K562 (cell line): ENCODE measurements at regions not wholly inside any gene's neighbourhood (a gene's known extent, or its start where the extent isn't known, plus 50 kb on each side); places are given as distances from the start of the nearest gene placed in this dataset.
A peak's percentile ranks its signal among the peaks of the same experiment; 100 is the strongest.

ENCODE experiments used
- ATAC-seq: fragments of 200-7000 bp; cut with Tn5 transposase; 3 replicates; pipeline ENCODE4 v1.9.1; 2020; ENCODE audit warnings: moderate library complexity
- BruUV-seq: library from RNA; stranded (reverse); fragments of 400-500 nt; replicated peaks from 2 replicates; lab custom pipeline; 2021; lab: Mats Ljungman, UMichigan
- CTCF ChIA-PET: fragments of 300-600 bp; formaldehyde crosslinking; extraction: SDS; loops from one replicate; lab custom pipeline; 2021; ENCODE audit warnings: low intra/inter-chr PET ratio; lab: Yijun Ruan, JAX
- POLR2A ChIA-PET: fragments of 300-600, 350-650 bp; sonication (Branson Sonifier 250); formaldehyde crosslinking; extraction: SDS; loops from one replicate; lab custom pipeline; 2021; ENCODE audit warnings: antibody characterized with exemption, inconsistent platforms; lab: Yijun Ruan, JAX
- DNase-seq, 4 experiments: peaks; one replicate each; pipeline versions ENCODE4 v3.0.0 to v3.0.0-alpha.2; 2011 to 2018; ENCODE audit warnings: low spot score in 3 of 4, mixed read lengths in 3 of 4; ENCODE audit errors: extremely low read depth in 1 of 4
- FAIRE-seq: peaks from 2 replicates; lab custom pipeline; 2011; peaks lifted over from hg19 to GRCh38; lab: Jason Lieb, UNC
- H2AFZ ChIP-seq: 2 replicates; pipeline ENCODE4 v1.6.0; 2011; ENCODE audit warnings: low read depth, low read length, control low read depth, inconsistent platforms
- H3K27ac ChIP-seq: fragments of 200-600 bp; 3 replicates; pipeline ENCODE4 v1.8.0; 2011; ENCODE audit warnings: low read depth, mild to moderate bottlenecking, control low read depth, inconsistent platforms, low read length, moderate library complexity, mixed read lengths; ENCODE audit errors: extremely low read depth
- H3K27me3 ChIP-seq, 2 experiments: fragments of 300-600 bp in 1 of 2; 2 replicates in 1 of 2; 3 replicates in 1 of 2; pipeline versions ENCODE4 v1.6.0 to v1.8.0; 2011; ENCODE audit warnings: inconsistent platforms in 2 of 2, low read length in 2 of 2, mild to moderate bottlenecking in 1 of 2, mixed read lengths in 1 of 2, moderate library complexity in 1 of 2; ENCODE audit not compliant: control insufficient read depth in 2 of 2, insufficient read depth in 2 of 2
- H3K36me3 ChIP-seq: fragments of 300-600 bp; 3 replicates; pipeline ENCODE4 v1.8.0; 2011; ENCODE audit warnings: mild to moderate bottlenecking, low read length, inconsistent platforms; ENCODE audit not compliant: control insufficient read depth, insufficient read depth
- H3K4me1 ChIP-seq, 2 experiments: fragments of 200-600 bp in 1 of 2; replicated peaks in 1 of 2; 2 replicates in 1 of 2; 3 replicates in 1 of 2; pipeline versions ENCODE4 v1.5.1 to v1.8.0; 2011; ENCODE audit warnings: inconsistent platforms in 2 of 2, low read length in 2 of 2, mild to moderate bottlenecking in 1 of 2, mixed read lengths in 1 of 2, moderate library complexity in 1 of 2; ENCODE audit not compliant: control insufficient read depth in 2 of 2, insufficient read depth in 2 of 2
- H3K4me2 ChIP-seq: 2 replicates; pipeline ENCODE4 v1.6.1; 2011; ENCODE audit warnings: low read length, control low read depth, inconsistent platforms, mixed read lengths; ENCODE audit not compliant: insufficient read depth
- H3K4me3 ChIP-seq: fragments of 200-600 bp; sonication (generic), shearing (Covaris generic); 2 replicates; pipeline ENCODE4 v1.5.1; 2016; ENCODE audit warnings: control low read depth, inconsistent platforms
- H3K79me2 ChIP-seq: fragments of 200-600 bp; 3 replicates; pipeline ENCODE4 v1.8.0; 2011; ENCODE audit warnings: low read length, inconsistent platforms; ENCODE audit not compliant: control insufficient read depth, insufficient read depth
- H3K9ac ChIP-seq, 2 experiments: 2 replicates each; pipeline versions ENCODE4 v1.6.0 to v1.6.1; 2011; ENCODE audit warnings: low read depth in 2 of 2, low read length in 2 of 2, control low read depth in 1 of 2, inconsistent platforms in 1 of 2, mild to moderate bottlenecking in 1 of 2, mixed read lengths in 1 of 2; ENCODE audit not compliant: insufficient read depth in 1 of 2
- H3K9me1 ChIP-seq: one replicate; pipeline ENCODE4 v1.6.0; 2011; ENCODE audit warnings: inconsistent platforms, mild to moderate bottlenecking, low read length, moderate library complexity; ENCODE audit not compliant: control insufficient read depth, insufficient read depth
- H3K9me3 ChIP-seq: replicated peaks from 2 replicates; pipeline ENCODE4 v1.5.1; 2011; ENCODE audit warnings: low read depth, low read length, inconsistent platforms; ENCODE audit not compliant: control insufficient read depth, insufficient read depth
- H4K20me1 ChIP-seq: replicated peaks from 2 replicates; pipeline ENCODE4 v1.6.1; 2011; ENCODE audit warnings: low read length, inconsistent platforms, mixed read lengths; ENCODE audit not compliant: control insufficient read depth, insufficient read depth
- CBX2 ChIP-seq: fragments of 200-600 bp; sonication (generic); IDR thresholded peaks from one replicate; pipeline ENCODE4 v1.6.1; 2012; ENCODE audit warnings: mild to moderate bottlenecking, low read length, inconsistent platforms; ENCODE audit not compliant: insufficient read depth, poor library complexity, severe bottlenecking
- CC2D1A ChIP-seq: fragments of 450-650 bp; IDR thresholded peaks from 2 replicates; pipeline ENCODE4 v1.6.1; 2017; ENCODE audit warnings: mild to moderate bottlenecking
- CREB3 ChIP-seq: fragments of 450-650 bp; conservative IDR thresholded peaks from 2 replicates; pipeline ENCODE4 v1.6.1; 2016; ENCODE audit warnings: missing genetic modification characterization, low read depth, mild to moderate bottlenecking, missing compliant biosample characterization, moderate library complexity
- ETS1 ChIP-seq: conservative IDR thresholded peaks from 2 replicates; pipeline ENCODE4 v1.6.1; 2011; ENCODE audit warnings: low read depth, mild to moderate bottlenecking, low read length; ENCODE audit not compliant: control insufficient read depth
- HOXB6 ChIP-seq: fragments of 250-450 bp; sonication (Bioruptor Pico); IDR thresholded peaks from 2 replicates; pipeline ENCODE4 v1.5.1; 2022; ENCODE audit warnings: mild to moderate bottlenecking, borderline replicate concordance
- KAT2B ChIP-seq: IDR thresholded peaks from one replicate; pipeline ENCODE4 v1.6.1; 2012; ENCODE audit warnings: low read depth, mild to moderate bottlenecking, control low read depth, inconsistent platforms, low read length, moderate library complexity
- NR2F6 ChIP-seq: fragments of 450-650 bp; formaldehyde crosslinking; IDR thresholded peaks from 2 replicates; pipeline ENCODE4 v1.4.0; 2020; ENCODE audit warnings: mild to moderate bottlenecking
- PREB ChIP-seq: sonication (generic); formaldehyde crosslinking; IDR thresholded peaks from 2 replicates; pipeline ENCODE4 v1.8.1; 2023; ENCODE audit warnings: mild to moderate bottlenecking, missing genetic modification reagents
- SP2 ChIP-seq: IDR thresholded peaks from 2 replicates; pipeline ENCODE4 v1.6.1; 2011; ENCODE audit warnings: mild to moderate bottlenecking, low read depth, low read length, moderate library complexity; ENCODE audit not compliant: poor library complexity, severe bottlenecking; ENCODE audit errors: extremely low read depth
- VEZF1 ChIP-seq: fragments of 200-800 bp; sonication (Bioruptor generic); IDR thresholded peaks from 2 replicates; pipeline ENCODE4 v1.6.1; 2017; ENCODE audit warnings: missing genetic modification characterization, missing compliant biosample characterization
- ZNF584 ChIP-seq: fragments of 200-800 bp; sonication (Bioruptor generic); IDR thresholded peaks from 2 replicates; pipeline ENCODE4 v1.6.1; 2016; ENCODE audit warnings: low read depth, mild to moderate bottlenecking, missing genetic modification characterization, missing compliant biosample characterization
- ZNF589 ChIP-seq: fragments of 200-800 bp; sonication (Bioruptor generic); IDR thresholded peaks from 2 replicates; pipeline ENCODE4 v1.6.1; 2016; ENCODE audit warnings: low read depth, missing genetic modification characterization, missing compliant biosample characterization
- ZNF696 ChIP-seq: fragments of 250-450 bp; sonication (Bioruptor Pico); conservative IDR thresholded peaks from 2 replicates; pipeline ENCODE4 v1.4.0; 2020; ENCODE audit warnings: mild to moderate bottlenecking, moderate library complexity
- ZNF740 ChIP-seq, 3 experiments: fragments of 200-800 bp in 1 of 3; sonication (Bioruptor generic) in 1 of 3; sonication (generic) in 1 of 3; formaldehyde crosslinking in 1 of 3; IDR thresholded peaks; 2 replicates each; pipeline versions ENCODE4 v1.6.1 to v1.8.0; 2016 to 2022; ENCODE audit warnings: mild to moderate bottlenecking in 2 of 3, missing compliant biosample characterization in 2 of 3, missing genetic modification characterization in 2 of 3, missing genetic modification reagents in 1 of 3
- WGBS: fragments of 100-300 bp; shearing (Covaris generic); methylation state at CpG from one replicate; pipeline ENCODE4 v1.1.6; 2016; ENCODE audit warnings: low coverage, mixed read lengths; ENCODE audit not compliant: insufficient coverage; ENCODE audit errors: missing lambda C conversion rate; 5-methylcytosine and 5-hydroxymethylcytosine counted together
- in situ Hi-C: fragments of 300-500 bp; cut with MboI; formaldehyde crosslinking; loops from 4 replicates; pipeline ENCODE4 v1.15.0; 2018; ENCODE audit warnings: inconsistent platforms, mixed read lengths
- intact Hi-C: fragments of 100-400 bp; cut with micrococcal nuclease; formaldehyde crosslinking; loops from 2 replicates; pipeline ENCODE4 v1.14.2; 2022

GRCh38 chr4:92090887-92091286, 212.9 kb upstream of the GRID2 start:
- ChIA-PET POLR2A (no interaction called here), CTCF (no interaction called here)
- in situ Hi-C loops: no loop called here
- H3K4me2 ChIP-seq: peak overlapping the region; percentile 49
- peak overlapping the region; percentile 60; the same call in 2 of the 3 replicates for H3K27ac ChIP-seq
- peak overlapping the region; percentile 50; the same call in 1 of the 2 replicates for H2AFZ ChIP-seq
- H3K9ac ChIP-seq: peak overlapping the region in 1 of 2 experiments; percentile 20; a peak in 1 of 4 replicates
- no peaks in the 10 kb centered on the region for H3K36me3 ChIP-seq
- ATAC-seq: no peak; the same call in 2 of the 3 replicates
- H3K4me1 ChIP-seq: no peaks in the 10 kb centered on the region
- no peaks in the 10 kb centered on the region for H3K9me1 ChIP-seq
- WGBS: 6% methylated on average over 7 of the region's 7 CpGs
- H4K20me1 ChIP-seq: no peaks in the 10 kb centered on the region
- BruUV-seq: no TSS peak
- no peak for FAIRE-seq
- no peaks in the 10 kb centered on the region for H3K27me3 ChIP-seq
- no peaks in the 10 kb centered on the region for H3K79me2 ChIP-seq
- peak overlapping the region; percentile 22; the same call in 1 of the 2 replicates for H3K4me3 ChIP-seq
- H3K9me3 ChIP-seq: no peaks in the 10 kb centered on the region
- no peak for DNase-seq
- intact Hi-C loops: no loop called here
- TF ChIP-seq PREB (CRISPR knock-in tag): no peak
- no peak for TF ChIP-seq HOXB6 (CRISPR knock-in tag)
- TF ChIP-seq ETS1: no peak
- no peak for TF ChIP-seq VEZF1 (CRISPR knock-in tag)
- no peak for TF ChIP-seq CC2D1A
- TF ChIP-seq ZNF589: no peak
- no peak for TF ChIP-seq ZNF740 (CRISPR knock-in tag; IDR thresholded peaks at IDR 0.05)
- no peak for TF ChIP-seq ZNF740 (tag; IDR thresholded peaks at IDR 0.05)
- TF ChIP-seq NR2F6 (CRISPR knock-in tag): no peak
- TF ChIP-seq ZNF584 (CRISPR knock-in tag): no peak
- no peak for TF ChIP-seq CREB3 (tag)
- no peak for TF ChIP-seq ZNF696 (CRISPR knock-in tag)
- TF ChIP-seq CBX2: no peak
- TF ChIP-seq KAT2B: no peak
- no peak for TF ChIP-seq SP2
